ENCODE measurements at regions not wholly inside any gene's neighbourhood (a gene's known extent, or its start where the extent isn't known, plus 50 kb on each side); places are given as distances from the start of the nearest gene placed in this dataset.

DNA sequence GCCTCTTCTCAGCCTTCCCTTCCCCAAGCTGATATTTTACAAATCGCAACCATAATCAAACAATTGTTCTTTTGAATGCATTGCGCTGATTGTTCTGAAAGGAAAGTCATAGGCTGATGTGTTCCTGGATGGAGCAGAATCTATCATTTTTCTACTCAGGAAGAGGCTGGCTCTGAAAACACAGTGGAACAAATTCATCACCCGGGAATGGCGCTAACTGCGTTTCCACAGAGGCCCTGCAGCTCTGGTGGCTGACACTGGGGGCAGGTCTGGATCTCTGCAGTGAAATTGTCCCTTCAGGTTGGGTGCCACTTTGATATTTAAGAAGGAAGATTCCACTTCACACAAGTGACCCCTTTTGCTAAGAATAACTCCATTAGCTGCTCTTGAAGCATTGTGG lies 1060.8 kb downstream of the UQCRFS1 start:
- TF ChIP-seq, protein P1, sequence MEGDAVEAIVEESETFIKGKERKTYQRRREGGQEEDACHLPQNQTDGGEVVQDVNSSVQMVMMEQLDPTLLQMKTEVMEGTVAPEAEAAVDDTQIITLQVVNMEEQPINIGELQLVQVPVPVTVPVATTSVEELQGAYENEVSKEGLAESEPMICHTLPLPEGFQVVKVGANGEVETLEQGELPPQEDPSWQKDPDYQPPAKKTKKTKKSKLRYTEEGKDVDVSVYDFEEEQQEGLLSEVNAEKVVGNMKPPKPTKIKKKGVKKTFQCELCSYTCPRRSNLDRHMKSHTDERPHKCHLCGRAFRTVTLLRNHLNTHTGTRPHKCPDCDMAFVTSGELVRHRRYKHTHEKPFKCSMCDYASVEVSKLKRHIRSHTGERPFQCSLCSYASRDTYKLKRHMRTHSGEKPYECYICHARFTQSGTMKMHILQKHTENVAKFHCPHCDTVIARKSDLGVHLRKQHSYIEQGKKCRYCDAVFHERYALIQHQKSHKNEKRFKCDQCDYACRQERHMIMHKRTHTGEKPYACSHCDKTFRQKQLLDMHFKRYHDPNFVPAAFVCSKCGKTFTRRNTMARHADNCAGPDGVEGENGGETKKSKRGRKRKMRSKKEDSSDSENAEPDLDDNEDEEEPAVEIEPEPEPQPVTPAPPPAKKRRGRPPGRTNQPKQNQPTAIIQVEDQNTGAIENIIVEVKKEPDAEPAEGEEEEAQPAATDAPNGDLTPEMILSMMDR (IDR thresholded peaks at IDR 0.05; ENCODE audit: insufficient read depth, low read depth, low read length, missing control alignments), result no peak
- H3K4me3 ChIP-seq (ENCODE audit: low read length), result no peak overlapping the region
- DNase-seq (ENCODE audit: low read depth), result no peak

DNA sequence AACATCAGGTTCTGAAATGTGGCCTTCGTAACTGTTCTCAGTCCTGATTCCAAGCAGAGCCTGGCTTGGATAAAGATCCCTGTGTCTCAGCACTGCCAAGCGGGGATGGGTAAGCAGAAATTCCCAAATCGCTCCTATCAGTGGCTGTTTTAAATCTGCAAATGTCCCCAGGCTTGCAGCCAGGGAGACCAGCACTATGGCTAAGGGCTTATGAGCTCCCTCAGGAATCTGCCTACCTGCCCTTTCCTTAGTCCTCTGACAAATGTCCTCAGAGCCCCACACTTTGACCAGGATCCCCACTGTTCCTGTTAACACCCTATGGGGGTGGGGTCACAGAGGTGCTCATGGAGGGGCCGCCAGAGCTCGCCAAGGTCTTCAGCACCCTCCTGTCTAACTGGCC lies 1062.8 kb downstream of the UQCRFS1 start:
- H3K4me3 ChIP-seq (ENCODE audit: low read length), result no peak overlapping the region

DNA sequence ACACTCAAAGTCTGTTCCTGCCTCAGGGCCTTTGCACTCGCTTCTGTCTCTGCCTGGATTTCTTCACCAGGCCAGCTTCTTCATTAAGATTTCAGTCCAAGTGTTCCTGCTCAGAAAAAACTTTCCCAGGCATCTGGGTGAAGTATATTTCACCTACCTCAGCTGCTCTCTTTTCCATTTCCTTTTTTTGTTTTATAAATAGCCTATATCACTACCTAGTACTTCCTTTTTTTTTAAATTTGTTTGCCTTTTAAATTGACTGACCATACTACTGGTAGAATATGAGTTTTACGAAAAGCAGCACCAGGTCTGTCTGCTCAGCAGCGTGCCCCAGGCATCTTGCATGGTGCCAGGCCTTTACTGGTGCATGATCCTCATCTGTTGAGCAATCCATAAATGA lies 1064.4 kb downstream of the UQCRFS1 start:
- TF ChIP-seq, protein P1 (IDR thresholded peaks at IDR 0.05; ENCODE audit: insufficient read depth, low read depth, low read length, missing control alignments), result no peak
- no peak overlapping the region for H3K4me3 ChIP-seq (ENCODE audit: low read length)
- no peak for DNase-seq (ENCODE audit: low read depth)

More for the DNA sequence above, 1062.8 kb downstream of the UQCRFS1 start:
- TF ChIP-seq, protein P1 (IDR thresholded peaks at IDR 0.05; ENCODE audit: insufficient read depth, low read depth, low read length, missing control alignments), result no peak
- no peak for DNase-seq (ENCODE audit: low read depth)

DNA sequence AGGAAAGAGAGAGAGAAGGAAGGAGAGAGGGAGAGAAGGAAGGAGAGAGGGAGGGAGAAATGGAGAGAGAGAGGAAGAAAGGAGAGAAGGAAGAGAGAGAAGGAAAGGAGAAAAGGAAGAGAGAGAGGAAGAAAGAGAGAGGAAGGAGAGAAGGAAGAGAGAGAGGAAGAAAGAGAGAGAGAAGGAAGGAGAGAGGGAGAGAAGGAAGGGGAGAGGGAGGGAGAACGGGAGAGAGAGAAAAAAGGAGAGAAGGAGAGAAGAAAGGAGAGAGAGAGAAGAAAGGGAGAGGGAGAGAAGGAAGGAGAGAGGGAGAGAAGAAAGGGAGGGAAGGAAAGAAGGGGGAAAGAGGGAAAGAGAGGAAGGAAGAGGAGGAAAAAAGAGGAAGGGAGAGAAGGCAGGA lies 1070.7 kb downstream of the UQCRFS1 start:
- DNase-seq (ENCODE audit: low read depth), result no peak
- TF ChIP-seq, protein P1 (IDR thresholded peaks at IDR 0.05; ENCODE audit: insufficient read depth, low read depth, low read length, missing control alignments), result no peak
- no peak overlapping the region for H3K4me3 ChIP-seq (ENCODE audit: low read length)

DNA sequence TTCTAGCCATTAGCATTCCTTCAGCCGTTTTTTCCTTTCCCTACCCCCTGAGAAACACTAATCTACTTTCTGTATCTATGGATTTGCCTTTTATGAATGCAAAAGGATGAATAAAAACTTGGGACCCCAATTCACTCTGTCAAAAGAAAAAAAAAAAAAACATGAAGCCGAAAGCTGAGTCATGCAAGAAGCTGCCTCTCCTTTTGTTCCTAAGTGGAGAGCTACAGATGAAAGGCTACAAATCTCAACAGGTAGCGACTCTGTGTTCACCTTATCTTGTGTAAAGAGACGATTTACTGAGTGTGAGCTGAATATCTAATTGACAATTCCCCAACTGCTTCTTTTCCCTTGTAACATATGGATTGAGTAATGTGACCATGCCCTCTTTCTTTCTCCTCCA lies 1072.8 kb downstream of the UQCRFS1 start:
- H3K4me3 ChIP-seq (ENCODE audit: low read length), result no peak overlapping the region
- DNase-seq (ENCODE audit: low read depth), result no peak
- TF ChIP-seq, protein P1 (IDR thresholded peaks at IDR 0.05; ENCODE audit: insufficient read depth, low read depth, low read length, missing control alignments), result no peak

DNA sequence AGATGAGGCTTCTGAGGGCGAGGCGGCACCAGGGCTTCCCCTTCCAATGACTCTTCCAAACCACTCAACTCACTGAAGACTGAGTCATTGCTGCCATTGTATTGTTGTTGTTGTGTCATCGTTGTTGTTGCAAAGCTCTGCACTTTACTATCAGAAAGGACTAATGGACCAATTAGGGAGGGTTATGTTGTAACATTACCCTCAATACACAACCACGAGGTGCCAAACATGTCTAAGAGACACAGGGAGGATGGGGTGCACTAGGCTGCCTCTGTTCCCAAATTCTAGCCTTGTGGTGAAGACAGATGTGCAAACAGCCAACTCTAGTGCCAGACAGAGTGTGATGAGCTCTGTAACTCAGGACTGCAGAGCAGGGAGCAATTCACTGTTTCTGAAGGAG lies 1075.2 kb downstream of the UQCRFS1 start:
- DNase-seq (ENCODE audit: low read depth), result no peak
- TF ChIP-seq, protein P1 (IDR thresholded peaks at IDR 0.05; ENCODE audit: insufficient read depth, low read depth, low read length, missing control alignments), result no peak
- no peak overlapping the region for H3K4me3 ChIP-seq (ENCODE audit: low read length)

DNA sequence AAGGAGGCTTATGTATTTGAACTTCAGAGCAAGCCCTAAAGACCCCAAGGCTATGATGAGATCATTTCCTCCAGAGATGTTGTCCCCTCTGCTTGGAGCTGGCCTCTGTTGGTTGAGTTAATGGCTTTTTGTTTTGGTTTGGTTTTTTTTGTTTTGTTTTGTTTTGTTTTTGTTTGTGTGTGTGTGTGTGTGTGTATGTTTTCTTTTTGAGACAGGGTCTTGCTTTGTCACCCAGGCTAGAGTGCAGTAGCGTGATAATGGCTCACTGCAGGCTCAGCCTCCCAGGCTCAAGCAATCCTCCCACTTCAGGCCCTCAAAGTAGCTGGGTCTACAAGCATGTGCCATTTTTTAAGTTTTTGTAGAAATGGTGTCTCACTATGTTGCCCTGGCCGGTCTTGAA lies 1076.2 kb downstream of the UQCRFS1 start:
- H3K4me3 ChIP-seq (ENCODE audit: low read length), result no peak overlapping the region
- TF ChIP-seq, protein P1 (IDR thresholded peaks at IDR 0.05; ENCODE audit: insufficient read depth, low read depth, low read length, missing control alignments), result no peak
- no peak for DNase-seq (ENCODE audit: low read depth)

Measured in epithelial cell of esophagus (primary cell).